Activated CD4-positive, alpha-beta T cell treated with anti-CD3 and anti-CD28 coated beads, Interleukin-2, amount 10 ng/mL, durations not matched to agents 24 days and 14 days (primary cell): ENCODE measurements at regions not wholly inside any gene's neighbourhood (a gene's known extent, or its start where the extent isn't known, plus 50 kb on each side); places are given as distances from the start of the nearest gene placed in this dataset.

Source experiments
- DNase-seq: peaks from one replicate; pipeline ENCODE4 v3.0.0; 2022
- H3K27ac Mint-ChIP-seq: one replicate; pipeline ENCODE4 v1.8.0; 2022; ENCODE audit warnings: mild to moderate bottlenecking, mixed read lengths
- H3K27me3 Mint-ChIP-seq: one replicate; pipeline ENCODE4 v1.8.0; 2022; ENCODE audit warnings: mixed read lengths
- H3K36me3 Mint-ChIP-seq: one replicate; pipeline ENCODE4 v1.8.0; 2022; ENCODE audit warnings: low read depth, mild to moderate bottlenecking, mixed read lengths
- H3K4me1 Mint-ChIP-seq: one replicate; pipeline ENCODE4 v1.8.0; 2021; ENCODE audit warnings: mixed read lengths
- H3K4me3 Mint-ChIP-seq: one replicate; pipeline ENCODE4 v1.8.0; 2022; ENCODE audit warnings: mild to moderate bottlenecking, moderate library complexity, mixed read lengths
- H3K9me3 Mint-ChIP-seq: one replicate; pipeline ENCODE4 v1.8.0; 2021; ENCODE audit warnings: mixed read lengths
- intact Hi-C: fragments of 100-400 bp; cut with micrococcal nuclease; formaldehyde crosslinking; loops from one replicate; pipeline ENCODE4 v1.15.1; 2023

GRCh38 chr7:47221826-47222225 lies 360.1 kb downstream of the TNS3 start:
- Mint-ChIP-seq H3K4me1 (peaks cover 11% of the 10 kb centered on the region), H3K9me3 (no peaks in the 10 kb centered on the region), H3K36me3 (no peaks in the 10 kb centered on the region), H3K27me3 (no peaks in the 10 kb centered on the region), H3K27ac (no peak overlapping the region), H3K4me3 (no peak overlapping the region)
- intact Hi-C loops, result no loop called here
- no peak for DNase-seq

- Mint-ChIP-seq H3K4me3 (no peak overlapping the region), H3K9me3 (no peaks in the 10 kb centered on the region), H3K36me3 (no peaks in the 10 kb centered on the region), H3K27ac (no peak overlapping the region), H3K4me1 (peaks cover 11% of the 10 kb centered on the region), H3K27me3 (no peaks in the 10 kb centered on the region)
- intact Hi-C loops, result no loop called here
- no peak for DNase-seq
These were observed 363.3 kb downstream of the TNS3 start for GRCh38 chr7:47218378-47219176.

- no peaks in the 10 kb centered on the region for H3K9me3 Mint-ChIP-seq
- DNase-seq, result no peak
- no peaks in the 10 kb centered on the region for H3K27me3 Mint-ChIP-seq
- intact Hi-C loops, result no loop called here
- no peaks in the 10 kb centered on the region for H3K36me3 Mint-ChIP-seq
- peaks cover 11% of the 10 kb centered on the region for H3K4me1 Mint-ChIP-seq
- no peak overlapping the region for H3K27ac Mint-ChIP-seq
- H3K4me3 Mint-ChIP-seq, result no peak overlapping the region
These were observed 364.1 kb downstream of the TNS3 start for GRCh38 chr7:47217570-47218360.

- DNase-seq, result no peak
- no peaks in the 10 kb centered on the region for H3K36me3 Mint-ChIP-seq
- H3K4me1 Mint-ChIP-seq, result peaks cover 11% of the 10 kb centered on the region
- no peaks in the 10 kb centered on the region for H3K9me3 Mint-ChIP-seq
- H3K27ac Mint-ChIP-seq, result no peak overlapping the region
- H3K4me3 Mint-ChIP-seq, result no peak overlapping the region
- H3K27me3 Mint-ChIP-seq, result no peaks in the 10 kb centered on the region
- intact Hi-C loops, result no loop called here
These were observed 364.8 kb downstream of the TNS3 start for GRCh38 chr7:47217086-47217485.

GRCh38 chr7:47216439-47216838 lies 365.5 kb downstream of the TNS3 start:
- DNase-seq, result no peak
- H3K4me3 Mint-ChIP-seq, result no peak overlapping the region
- no peak overlapping the region for H3K27ac Mint-ChIP-seq
- intact Hi-C loops, result no loop called here
- peaks cover 11% of the 10 kb centered on the region for H3K4me1 Mint-ChIP-seq
- H3K27me3 Mint-ChIP-seq, result no peaks in the 10 kb centered on the region
- no peaks in the 10 kb centered on the region for H3K9me3 Mint-ChIP-seq
- H3K36me3 Mint-ChIP-seq, result no peaks in the 10 kb centered on the region

- H3K36me3 Mint-ChIP-seq, result no peaks in the 10 kb centered on the region
- peaks cover 11% of the 10 kb centered on the region for H3K4me1 Mint-ChIP-seq
- DNase-seq, result no peak
- intact Hi-C loops, result no loop called here
- H3K9me3 Mint-ChIP-seq, result no peaks in the 10 kb centered on the region
- H3K27ac Mint-ChIP-seq, result no peak overlapping the region
- no peaks in the 10 kb centered on the region for H3K27me3 Mint-ChIP-seq
- H3K4me3 Mint-ChIP-seq, result no peak overlapping the region
These were observed 366.3 kb downstream of the TNS3 start for GRCh38 chr7:47215640-47216039.

GRCh38 chr7:47215049-47215448 lies 366.9 kb downstream of the TNS3 start:
- Mint-ChIP-seq H3K27ac (no peak overlapping the region), H3K27me3 (no peaks in the 10 kb centered on the region), H3K9me3 (no peaks in the 10 kb centered on the region), H3K36me3 (no peaks in the 10 kb centered on the region), H3K4me3 (no peak overlapping the region), H3K4me1 (peaks cover 11% of the 10 kb centered on the region)
- DNase-seq, result no peak
- intact Hi-C loops, result no loop called here

- H3K27ac Mint-ChIP-seq, result no peak overlapping the region
- H3K36me3 Mint-ChIP-seq, result no peaks in the 10 kb centered on the region
- intact Hi-C loops, result no loop called here
- peaks cover 7% of the 10 kb centered on the region for H3K4me1 Mint-ChIP-seq
- H3K4me3 Mint-ChIP-seq, result no peak overlapping the region
- H3K27me3 Mint-ChIP-seq, result no peaks in the 10 kb centered on the region
- H3K9me3 Mint-ChIP-seq, result no peaks in the 10 kb centered on the region
- no peak for DNase-seq
These were observed 368.6 kb downstream of the TNS3 start for GRCh38 chr7:47213276-47213675.

GRCh38 chr7:47211519-47211973 lies 370.4 kb downstream of the TNS3 start:
- Mint-ChIP-seq H3K36me3 (no peaks in the 10 kb centered on the region), H3K27ac (no peak overlapping the region), H3K4me3 (no peak overlapping the region), H3K9me3 (no peaks in the 10 kb centered on the region), H3K4me1 (no peaks in the 10 kb centered on the region), H3K27me3 (no peaks in the 10 kb centered on the region)
- intact Hi-C loops, result no loop called here
- no peak for DNase-seq

GRCh38 chr7:47210281-47210854 lies 371.5 kb downstream of the TNS3 start:
- intact Hi-C loops, result no loop called here
- H3K9me3 Mint-ChIP-seq, result no peaks in the 10 kb centered on the region
- no peak overlapping the region for H3K27ac Mint-ChIP-seq
- H3K4me3 Mint-ChIP-seq, result no peak overlapping the region
- no peaks in the 10 kb centered on the region for H3K36me3 Mint-ChIP-seq
- H3K4me1 Mint-ChIP-seq, result no peaks in the 10 kb centered on the region
- no peaks in the 10 kb centered on the region for H3K27me3 Mint-ChIP-seq
- no peak for DNase-seq

GRCh38 chr7:47207956-47208355 lies 374.0 kb downstream of the TNS3 start:
- Mint-ChIP-seq H3K4me3 (no peak overlapping the region), H3K4me1 (no peaks in the 10 kb centered on the region), H3K36me3 (no peaks in the 10 kb centered on the region), H3K27ac (no peak overlapping the region), H3K27me3 (no peaks in the 10 kb centered on the region), H3K9me3 (no peaks in the 10 kb centered on the region)
- no peak for DNase-seq
- intact Hi-C loops, result no loop called here

GRCh38 chr7:47204709-47205108 lies 377.2 kb downstream of the TNS3 start:
- Mint-ChIP-seq H3K4me3 (no peak overlapping the region), H3K27ac (no peak overlapping the region), H3K9me3 (no peaks in the 10 kb centered on the region), H3K4me1 (no peaks in the 10 kb centered on the region), H3K27me3 (no peaks in the 10 kb centered on the region), H3K36me3 (no peaks in the 10 kb centered on the region)
- DNase-seq, result no peak
- intact Hi-C loops, result no loop called here

GRCh38 chr7:47202146-47202783 lies 379.6 kb downstream of the TNS3 start:
- H3K27ac Mint-ChIP-seq, result no peak overlapping the region
- intact Hi-C loops, result no loop called here
- no peak overlapping the region for H3K4me3 Mint-ChIP-seq
- no peaks in the 10 kb centered on the region for H3K27me3 Mint-ChIP-seq
- DNase-seq, result no peak
- H3K9me3 Mint-ChIP-seq, result no peaks in the 10 kb centered on the region
- no peaks in the 10 kb centered on the region for H3K4me1 Mint-ChIP-seq
- H3K36me3 Mint-ChIP-seq, result no peaks in the 10 kb centered on the region

GRCh38 chr7:47198159-47198558 lies 383.8 kb downstream of the TNS3 start:
- H3K4me1 Mint-ChIP-seq, result no peaks in the 10 kb centered on the region

More at GRCh38 chr7:47198159-47198558, 383.8 kb downstream of the TNS3 start:
- no peak overlapping the region for H3K4me3 Mint-ChIP-seq
- intact Hi-C loops, result no loop called here
- no peaks in the 10 kb centered on the region for H3K36me3 Mint-ChIP-seq
- no peaks in the 10 kb centered on the region for H3K27me3 Mint-ChIP-seq
- H3K9me3 Mint-ChIP-seq, result no peaks in the 10 kb centered on the region
- DNase-seq, result no peak
- H3K27ac Mint-ChIP-seq, result no peak overlapping the region
